ENCODE measurements at regions not wholly inside any gene's neighbourhood (a gene's known extent, or its start where the extent isn't known, plus 50 kb on each side); places are given as distances from the start of the nearest gene placed in this dataset.
A peak's percentile ranks its signal among the peaks of the same experiment; 100 is the strongest.
"Not testable (repeated sequence)": the region's sequence is repeated elsewhere in the genome, so short reads cannot be mapped to it uniquely, and the experiment has no call there.

DNA sequence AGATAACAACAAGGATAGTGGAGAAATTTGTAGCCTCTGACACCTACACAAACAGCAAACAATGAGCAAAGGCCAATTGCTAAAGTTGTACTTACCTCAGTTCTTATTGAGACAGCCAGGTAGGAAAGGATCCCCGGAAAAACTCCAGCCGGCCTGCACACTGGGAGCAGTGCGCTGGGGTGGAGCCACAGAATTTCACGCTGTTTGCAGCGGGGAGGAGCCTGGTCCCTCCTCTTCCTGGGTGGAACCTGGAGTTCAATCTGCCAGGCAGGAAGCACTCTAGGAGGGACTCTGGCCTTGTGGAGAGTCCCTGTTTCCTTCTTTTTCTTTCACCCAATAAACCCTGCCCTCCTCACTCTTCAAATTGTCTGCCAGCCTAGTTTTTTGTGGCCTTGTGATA, 382.6 kb upstream of the TGIF2LX start:
- DNase-seq (ENCODE audit: low read depth) = not testable (repeated sequence)

DNA sequence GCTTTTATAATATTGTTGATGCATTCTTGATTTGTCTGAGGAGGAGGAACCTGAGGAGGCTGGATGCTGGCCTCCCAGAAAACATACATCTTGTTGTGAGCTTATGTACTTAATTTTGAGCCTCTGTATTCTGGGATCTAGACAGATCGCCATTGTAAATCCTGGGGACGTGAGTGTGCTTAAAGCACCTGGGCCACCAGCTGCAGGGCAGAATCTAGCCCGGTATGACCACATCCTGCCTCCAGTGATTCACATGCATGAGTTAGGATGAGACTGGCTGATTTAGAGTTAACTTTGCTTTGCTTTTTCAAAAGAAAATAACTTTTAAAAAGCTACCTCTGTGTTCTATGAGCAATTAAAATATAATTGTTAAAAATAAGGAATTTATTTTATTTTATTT, 364.6 kb upstream of the TGIF2LX start:
- not testable (repeated sequence) for H3K4me3 ChIP-seq (ENCODE audit: control insufficient read depth, low read depth, low read length); DNase-seq (ENCODE audit: low read depth)

More for the DNA sequence above, 382.6 kb upstream of the TGIF2LX start:
- H3K4me3 ChIP-seq (ENCODE audit: control insufficient read depth, low read depth, low read length) = not testable (repeated sequence)

DNA sequence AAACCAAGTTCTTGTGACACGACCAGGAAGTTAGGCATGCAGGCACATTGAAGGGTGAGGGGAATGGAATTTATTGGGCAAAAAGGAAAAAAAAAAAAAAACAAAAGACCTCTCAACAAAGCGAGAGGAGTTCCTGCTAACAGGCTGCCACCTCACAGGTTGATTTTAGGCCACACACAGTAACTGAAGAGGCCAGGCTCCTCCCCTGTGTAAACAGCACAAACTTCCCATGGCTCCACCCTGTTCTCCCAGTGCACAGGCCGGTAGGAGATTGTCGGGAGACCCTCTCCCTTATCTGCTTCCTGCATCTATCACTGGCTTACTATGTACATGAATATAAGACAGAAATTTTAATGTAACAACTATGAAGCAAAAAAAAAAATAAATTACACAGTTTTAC, 359.6 kb upstream of the TGIF2LX start:
- DNase-seq (ENCODE audit: low read depth); H3K4me3 ChIP-seq (ENCODE audit: control insufficient read depth, low read depth, low read length): not testable (repeated sequence)

DNA sequence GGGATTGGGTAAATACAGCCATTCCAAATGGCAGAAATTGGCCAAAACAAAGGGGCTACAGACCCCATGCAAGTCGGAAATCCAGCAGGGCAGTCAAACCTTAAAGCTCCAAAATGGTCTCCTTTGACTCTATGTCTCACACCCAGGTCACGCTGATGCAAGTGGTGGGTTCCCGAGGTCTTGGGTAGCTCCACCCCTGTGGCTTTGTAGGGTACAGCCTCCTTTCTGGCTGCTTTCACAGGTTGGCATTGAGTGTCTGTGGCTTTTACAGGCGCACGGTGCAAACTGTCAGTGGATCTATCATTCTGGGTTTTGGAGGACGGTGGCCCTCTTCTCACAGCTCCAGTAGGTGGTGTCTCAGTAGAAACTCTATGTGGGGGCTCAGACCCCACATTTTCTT, 358.6 kb upstream of the TGIF2LX start:
- not testable (repeated sequence) for H3K4me3 ChIP-seq (ENCODE audit: control insufficient read depth, low read depth, low read length)

DNA sequence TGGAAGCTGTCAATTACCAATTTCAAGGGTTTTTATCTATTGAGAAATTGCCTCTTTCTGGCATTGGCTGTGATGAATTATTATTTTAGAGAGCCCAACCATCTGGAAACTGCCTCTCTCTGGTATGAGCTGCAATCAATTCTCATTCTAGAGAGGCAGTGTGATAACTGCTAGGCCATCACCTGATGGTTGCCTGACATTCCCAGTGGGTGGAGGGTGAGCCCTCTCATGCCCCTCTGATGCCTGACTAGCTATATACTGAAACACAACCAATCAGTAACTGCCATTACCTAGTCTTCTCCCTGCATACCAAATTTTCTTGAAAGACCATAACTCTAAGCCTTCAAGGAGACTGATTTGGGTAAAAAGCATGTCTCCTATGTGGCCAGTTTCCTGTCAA, 353.9 kb upstream of the TGIF2LX start:
- H3K4me3 ChIP-seq (ENCODE audit: control insufficient read depth, low read depth, low read length); DNase-seq (ENCODE audit: low read depth): not testable (repeated sequence)

More for the DNA sequence above, 358.6 kb upstream of the TGIF2LX start:
- DNase-seq (ENCODE audit: low read depth) = not testable (repeated sequence)

DNA sequence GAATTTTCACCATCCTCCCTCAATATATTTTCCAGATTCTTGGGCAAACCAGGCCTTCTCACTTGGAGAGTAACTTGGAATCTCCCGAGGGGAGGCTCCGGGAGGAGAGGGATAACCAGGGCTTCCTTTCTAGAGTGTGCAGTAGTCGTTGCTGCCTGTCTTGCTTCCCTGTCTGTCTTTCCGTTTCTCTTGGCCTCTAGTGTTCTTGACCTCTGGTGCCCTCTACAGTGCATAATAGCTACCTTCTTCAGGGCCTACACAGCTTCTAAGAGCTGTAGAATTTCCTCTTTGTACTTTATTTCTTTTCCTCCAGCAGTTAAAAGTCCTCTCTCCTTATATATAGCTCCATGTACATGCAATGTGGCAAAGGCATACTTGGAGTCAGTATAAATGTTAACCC, 339.8 kb upstream of the TGIF2LX start:
- not testable (repeated sequence) for H3K4me3 ChIP-seq (ENCODE audit: control insufficient read depth, low read depth, low read length); DNase-seq (ENCODE audit: low read depth)

DNA sequence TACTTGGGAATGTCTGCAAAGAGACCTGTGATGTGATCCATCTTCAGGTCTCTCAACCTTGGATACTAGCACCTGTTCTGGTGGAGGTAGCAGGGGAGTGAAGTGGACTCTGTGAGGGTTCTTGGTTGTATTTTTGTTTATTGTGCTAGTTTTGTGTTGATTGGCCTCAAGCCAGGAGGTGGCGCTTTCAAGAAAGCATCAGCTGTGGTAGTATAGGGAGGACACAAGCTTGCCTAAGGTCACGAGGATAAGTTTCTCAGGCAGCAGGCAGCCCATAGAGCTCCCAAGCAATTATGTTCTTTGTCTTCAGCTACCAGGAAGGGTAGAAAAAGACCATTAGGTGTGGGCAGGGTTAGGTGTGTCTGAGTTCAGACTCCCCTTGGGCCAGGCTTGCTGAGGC, 289.9 kb upstream of the TGIF2LX start:
- DNase-seq (ENCODE audit: low read depth) = not testable (repeated sequence)

DNA sequence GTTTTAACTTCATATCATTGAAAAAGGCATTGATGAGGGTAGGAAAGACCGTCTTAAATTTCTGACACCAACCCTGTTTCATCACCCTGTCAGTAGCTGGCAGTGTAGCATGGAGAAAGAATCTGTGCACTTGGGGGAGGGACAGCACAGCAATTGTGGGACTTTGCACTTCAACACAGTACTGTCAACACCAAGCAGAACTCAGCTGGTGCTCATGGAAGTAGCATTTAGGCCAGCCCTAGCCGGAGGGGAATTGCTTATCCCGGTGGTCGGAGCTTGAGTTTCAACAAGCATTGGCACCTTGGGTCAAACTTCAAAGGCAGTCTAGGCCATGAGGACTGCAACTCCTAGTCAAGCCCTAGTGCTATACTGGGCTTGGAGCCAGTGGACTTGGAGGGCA, 285.8 kb upstream of the TGIF2LX start:
- not testable (repeated sequence) for H3K4me3 ChIP-seq (ENCODE audit: control insufficient read depth, low read depth, low read length); DNase-seq (ENCODE audit: low read depth)

More for the DNA sequence above, 289.9 kb upstream of the TGIF2LX start:
- H3K4me3 ChIP-seq (ENCODE audit: control insufficient read depth, low read depth, low read length) = not testable (repeated sequence)

DNA sequence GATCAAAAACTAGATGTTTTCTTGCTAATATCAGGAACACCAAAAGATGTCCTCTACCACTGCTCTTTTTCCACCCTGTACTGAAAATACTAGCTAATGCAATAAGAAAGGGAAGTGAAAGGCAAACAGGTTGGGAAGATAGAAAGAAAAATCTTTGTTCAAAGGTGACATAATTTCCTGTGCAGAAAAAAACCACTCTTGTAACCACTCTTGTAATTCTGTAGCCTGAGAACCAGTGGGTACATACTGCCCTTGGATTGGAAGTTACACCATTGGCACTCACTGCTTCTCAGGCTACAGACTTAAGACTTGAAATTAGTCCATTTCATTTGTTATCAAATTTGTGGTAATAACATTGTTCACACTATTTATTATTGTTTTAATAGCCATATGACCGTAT, 263.0 kb upstream of the TGIF2LX start:
- DNase-seq (ENCODE audit: low read depth); H3K4me3 ChIP-seq (ENCODE audit: control insufficient read depth, low read depth, low read length): not testable (repeated sequence)

DNA sequence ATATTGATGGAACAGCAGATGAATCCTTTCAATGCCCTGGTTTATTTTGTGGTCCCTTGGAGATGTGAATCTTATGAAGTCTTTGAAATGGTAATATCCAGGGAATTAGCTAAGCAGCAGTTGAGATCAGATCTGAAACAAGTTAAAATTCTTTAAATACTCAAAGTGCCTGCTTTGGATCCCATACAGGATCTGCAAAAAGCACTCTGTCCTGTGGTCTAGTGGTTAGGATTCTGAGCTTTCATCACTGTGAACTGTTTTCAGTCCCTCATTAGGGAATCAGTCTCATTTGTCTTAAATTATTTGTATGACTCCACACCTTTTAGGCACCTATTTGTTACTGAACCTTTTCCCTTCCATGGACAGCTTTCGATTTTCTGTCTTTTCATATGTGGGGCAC, 215.2 kb upstream of the TGIF2LX start:
- not testable (repeated sequence) for DNase-seq (ENCODE audit: low read depth); H3K4me3 ChIP-seq (ENCODE audit: control insufficient read depth, low read depth, low read length)

DNA sequence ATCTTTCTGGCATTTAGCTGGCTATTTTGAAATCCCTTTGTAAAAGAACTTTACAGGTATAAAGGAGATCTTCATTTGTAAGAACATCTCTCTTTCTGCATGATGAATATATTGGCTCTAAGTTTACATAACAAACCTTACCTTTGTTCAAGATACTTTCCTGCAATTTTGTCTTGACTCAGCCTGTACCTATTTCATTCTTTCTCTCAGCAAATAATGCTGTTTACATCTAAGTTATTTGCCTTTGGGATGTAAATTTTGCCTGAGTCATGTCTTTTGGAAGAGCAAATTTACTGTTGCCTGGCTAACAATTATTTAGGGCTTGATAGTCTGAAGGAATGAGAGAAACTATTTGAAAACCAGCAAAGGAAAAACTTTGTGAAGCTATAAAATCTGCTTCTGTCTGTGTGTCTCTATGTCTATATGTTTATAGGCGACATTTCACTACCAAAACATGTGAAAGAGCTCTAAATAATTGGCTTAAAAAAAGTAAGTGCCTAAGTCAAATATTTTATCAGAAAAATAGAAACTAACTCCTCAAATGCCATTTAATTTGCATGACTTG, 214.3 kb upstream of the TGIF2LX start:
- not testable (repeated sequence) for H3K4me3 ChIP-seq (ENCODE audit: control insufficient read depth, low read depth, low read length); DNase-seq (ENCODE audit: low read depth)

DNA sequence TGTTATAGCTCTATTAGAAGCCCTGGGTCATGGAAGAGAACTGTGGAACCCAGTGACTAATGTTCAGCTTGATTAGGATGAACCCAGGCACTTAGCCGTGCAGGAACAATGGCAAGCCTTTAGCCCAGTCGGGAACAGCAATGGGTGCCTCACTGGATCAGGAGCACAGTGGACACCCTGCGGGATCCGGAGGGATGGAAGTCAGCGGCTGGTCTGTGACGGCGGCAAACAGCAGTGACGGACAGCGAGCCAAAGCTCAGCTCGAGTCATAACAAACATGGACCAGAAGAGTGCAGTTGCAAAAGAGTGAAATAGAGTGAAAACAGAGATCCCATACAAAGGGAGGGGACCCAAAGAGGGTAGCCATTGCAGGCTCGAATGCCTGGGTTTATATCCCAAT, 187.3 kb upstream of the TGIF2LX start:
- DNase-seq (ENCODE audit: low read depth); H3K4me3 ChIP-seq (ENCODE audit: control insufficient read depth, low read depth, low read length): not testable (repeated sequence)

DNA sequence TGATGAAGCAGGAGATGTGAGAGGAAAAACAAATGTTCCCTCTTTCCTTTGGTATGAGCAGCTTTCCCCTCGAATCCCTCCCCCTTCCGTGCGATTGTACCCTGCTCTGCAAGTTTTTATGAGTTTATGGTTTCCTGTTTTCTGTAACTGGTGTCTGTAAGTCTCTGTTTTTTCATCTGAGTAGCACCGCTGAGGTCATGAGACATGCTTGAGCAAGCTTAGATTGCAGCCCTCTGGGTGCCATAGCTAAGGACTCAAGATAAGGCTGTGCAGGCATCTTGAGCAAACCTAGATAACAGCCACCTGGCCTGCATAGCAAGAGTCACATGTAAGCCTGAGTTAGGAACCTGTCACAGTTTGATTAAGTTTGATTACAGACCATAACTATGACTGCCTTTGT, 165.2 kb upstream of the TGIF2LX start:
- H3K4me3 ChIP-seq (ENCODE audit: control insufficient read depth, low read depth, low read length); DNase-seq (ENCODE audit: low read depth): not testable (repeated sequence)

DNA sequence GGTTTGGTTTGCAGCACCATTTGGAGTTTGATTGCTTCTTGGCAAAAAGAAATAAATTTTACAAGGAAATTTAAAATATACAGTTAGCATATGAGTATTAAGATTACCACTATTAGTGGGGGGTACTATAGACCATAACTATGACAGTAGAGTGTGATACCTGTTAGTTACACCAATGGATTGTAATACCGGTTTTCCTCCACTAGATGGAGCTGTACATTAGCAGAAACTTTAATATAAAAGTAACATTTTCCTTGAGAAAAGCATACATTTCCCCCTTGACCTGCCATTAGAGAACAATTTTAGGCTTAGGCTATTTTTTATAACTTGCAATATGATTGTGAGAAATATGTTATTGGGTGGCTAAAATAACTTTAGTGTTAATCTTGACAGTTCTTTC, 163.9 kb upstream of the TGIF2LX start:
- not testable (repeated sequence) for H3K4me3 ChIP-seq (ENCODE audit: control insufficient read depth, low read depth, low read length)
- TF ChIP-seq, protein P1, sequence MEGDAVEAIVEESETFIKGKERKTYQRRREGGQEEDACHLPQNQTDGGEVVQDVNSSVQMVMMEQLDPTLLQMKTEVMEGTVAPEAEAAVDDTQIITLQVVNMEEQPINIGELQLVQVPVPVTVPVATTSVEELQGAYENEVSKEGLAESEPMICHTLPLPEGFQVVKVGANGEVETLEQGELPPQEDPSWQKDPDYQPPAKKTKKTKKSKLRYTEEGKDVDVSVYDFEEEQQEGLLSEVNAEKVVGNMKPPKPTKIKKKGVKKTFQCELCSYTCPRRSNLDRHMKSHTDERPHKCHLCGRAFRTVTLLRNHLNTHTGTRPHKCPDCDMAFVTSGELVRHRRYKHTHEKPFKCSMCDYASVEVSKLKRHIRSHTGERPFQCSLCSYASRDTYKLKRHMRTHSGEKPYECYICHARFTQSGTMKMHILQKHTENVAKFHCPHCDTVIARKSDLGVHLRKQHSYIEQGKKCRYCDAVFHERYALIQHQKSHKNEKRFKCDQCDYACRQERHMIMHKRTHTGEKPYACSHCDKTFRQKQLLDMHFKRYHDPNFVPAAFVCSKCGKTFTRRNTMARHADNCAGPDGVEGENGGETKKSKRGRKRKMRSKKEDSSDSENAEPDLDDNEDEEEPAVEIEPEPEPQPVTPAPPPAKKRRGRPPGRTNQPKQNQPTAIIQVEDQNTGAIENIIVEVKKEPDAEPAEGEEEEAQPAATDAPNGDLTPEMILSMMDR (conservative IDR thresholded peaks at IDR 0.05; ENCODE audit: control insufficient read depth, insufficient read depth, low read depth, low read length) = peak; percentile 39
- peak; percentile 6 for DNase-seq (ENCODE audit: low read depth)

DNA sequence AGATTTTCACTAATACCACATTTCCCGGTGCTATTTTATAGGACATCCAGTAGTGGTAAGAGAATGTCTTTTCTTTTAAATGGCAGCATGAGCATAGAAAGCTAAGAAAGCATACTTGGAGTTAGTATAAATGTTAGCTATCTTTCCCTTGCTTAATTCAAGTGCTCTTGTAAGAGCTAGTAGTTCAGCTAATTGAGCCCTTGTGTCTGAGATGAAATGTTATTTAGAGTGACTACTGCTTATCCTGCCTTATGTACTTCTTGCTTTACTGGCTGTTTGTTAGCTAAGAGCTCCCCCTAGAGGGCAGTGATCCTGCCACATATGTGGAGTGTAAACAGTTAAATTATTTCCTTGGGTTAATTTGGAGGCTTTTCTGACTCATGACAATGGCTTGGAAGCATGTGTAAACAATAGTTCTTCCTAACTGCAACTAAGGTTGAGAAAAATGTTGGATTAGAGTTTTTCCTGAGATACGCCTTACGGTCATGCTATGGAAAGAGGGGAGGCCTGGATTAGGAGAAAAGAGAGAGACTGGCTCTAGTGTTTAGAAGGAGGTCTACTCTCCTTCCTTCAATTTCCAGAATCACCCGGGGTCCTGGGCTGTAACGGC, 162.5 kb upstream of the TGIF2LX start:
- not testable (repeated sequence) for H3K4me3 ChIP-seq (ENCODE audit: control insufficient read depth, low read depth, low read length); DNase-seq (ENCODE audit: low read depth)

DNA sequence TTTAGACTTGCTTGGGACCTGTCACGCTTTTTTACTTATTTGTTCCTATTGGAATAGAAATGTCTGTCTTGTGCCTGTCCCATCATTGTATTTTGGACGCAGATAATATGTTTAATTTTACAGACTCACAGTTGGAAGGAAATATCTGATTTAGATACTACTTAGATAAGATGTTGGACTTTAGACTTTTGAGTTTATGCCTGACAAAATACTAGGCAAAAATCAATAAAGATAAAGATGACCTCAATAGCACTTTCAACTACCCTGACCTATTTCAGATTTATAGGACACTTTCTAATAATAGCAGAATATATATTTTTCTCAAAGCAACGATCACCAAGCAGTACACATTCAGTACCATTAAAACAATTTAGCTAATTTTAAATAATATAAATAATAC, 150.1 kb upstream of the TGIF2LX start:
- H3K4me3 ChIP-seq (ENCODE audit: control insufficient read depth, low read depth, low read length) = not testable (repeated sequence)

DNA sequence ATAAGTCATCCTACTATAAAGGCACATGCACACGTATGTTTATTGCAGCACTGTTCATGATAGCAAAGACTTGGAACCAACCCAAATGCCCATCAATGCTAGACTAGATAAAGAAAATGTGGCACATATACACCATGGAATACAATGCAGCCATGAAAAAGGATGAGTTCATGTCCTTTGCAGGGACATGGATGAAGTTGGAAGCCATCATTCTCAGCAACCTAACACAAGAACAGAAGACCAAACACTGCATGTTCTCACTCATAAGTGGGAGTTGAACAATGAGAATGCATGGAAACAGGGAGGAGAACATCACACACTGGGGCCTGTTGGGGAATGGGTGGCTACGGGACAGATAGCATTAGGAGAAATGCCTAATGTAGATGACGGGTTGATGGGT, 110.3 kb upstream of the TGIF2LX start:
- not testable (repeated sequence) for H3K4me3 ChIP-seq (ENCODE audit: control insufficient read depth, low read depth, low read length); DNase-seq (ENCODE audit: low read depth)

More for the DNA sequence above, 150.1 kb upstream of the TGIF2LX start:
- not testable (repeated sequence) for DNase-seq (ENCODE audit: low read depth)

DNA sequence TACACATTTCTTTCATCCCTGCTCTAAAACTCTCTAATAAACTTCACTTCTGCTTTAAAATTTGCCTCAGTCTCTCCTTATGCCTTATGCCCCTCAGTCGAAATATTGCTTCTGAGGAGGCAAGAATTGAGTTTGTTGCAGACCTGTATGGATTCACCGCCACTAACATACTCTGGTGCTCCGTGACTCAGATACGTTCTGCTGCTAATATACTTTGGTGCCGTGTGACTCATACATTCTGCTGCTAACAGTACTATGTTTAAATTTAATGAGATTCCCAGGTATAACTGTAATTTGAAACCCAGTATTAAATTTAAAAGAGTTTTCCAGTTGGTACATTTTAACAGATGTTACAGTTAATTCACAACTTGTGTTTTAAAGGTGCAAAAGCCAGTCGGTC, 82.0 kb upstream of the TGIF2LX start:
- not testable (repeated sequence) for H3K4me3 ChIP-seq (ENCODE audit: control insufficient read depth, low read depth, low read length); DNase-seq (ENCODE audit: low read depth)

Data from fibroblast of mammary gland (primary cell).